ENCODE measurements at regions not wholly inside any gene's neighbourhood (a gene's known extent, or its start where the extent isn't known, plus 50 kb on each side); places are given as distances from the start of the nearest gene placed in this dataset.

GRCh38 chr19:28397306-28397705 lies 815.6 kb downstream of the UQCRFS1 start:
- no peak for TF ChIP-seq SUZ12 (IDR thresholded peaks at IDR 0.05; ENCODE audit: extremely low read depth, insufficient read depth, insufficient read length)
- no peak for TF ChIP-seq ZNF274 (IDR thresholded peaks at IDR 0.05; ENCODE audit: low read depth, low read length)
- TF ChIP-seq YY1 (IDR thresholded peaks at IDR 0.05; ENCODE audit: insufficient read depth, insufficient read length), result no peak

All from NT2/D1 (cell line).